HUES64 (cell line): ENCODE measurements at regions not wholly inside any gene's neighbourhood (a gene's known extent, or its start where the extent isn't known, plus 50 kb on each side); places are given as distances from the start of the nearest gene placed in this dataset.
"Not testable (repeated sequence)": the region's sequence is repeated elsewhere in the genome, so short reads cannot be mapped to it uniquely, and the experiment has no call there.

Source experiments
- H3K27ac ChIP-seq: 2 replicates; pipeline ENCODE4 v1.7.0; 2013; ENCODE audit warnings: low read depth, low read length, inconsistent platforms
- H3K27me3 ChIP-seq: 2 replicates; pipeline ENCODE4 v1.6.1; 2013; ENCODE audit warnings: mild to moderate bottlenecking, low read length; ENCODE audit not compliant: insufficient read depth
- H3K36me3 ChIP-seq: 2 replicates; pipeline ENCODE4 v1.6.1; 2013; ENCODE audit warnings: mild to moderate bottlenecking, low read length; ENCODE audit not compliant: insufficient read depth
- H3K4me1 ChIP-seq: 2 replicates; pipeline ENCODE4 v1.6.1; 2013; ENCODE audit warnings: mild to moderate bottlenecking, low read length, moderate library complexity; ENCODE audit not compliant: insufficient read depth
- H3K4me3 ChIP-seq: 2 replicates; pipeline ENCODE4 v1.5.1; 2013; ENCODE audit warnings: mild to moderate bottlenecking, low read length, moderate library complexity
- H3K9ac ChIP-seq: 2 replicates; pipeline ENCODE4 v1.6.1; 2013; ENCODE audit warnings: mild to moderate bottlenecking, low read depth, low read length
- H3K9me3 ChIP-seq: 2 replicates; pipeline ENCODE4 v1.6.1; 2013; ENCODE audit warnings: low read depth, low read length; ENCODE audit not compliant: insufficient read depth
- WGBS: fragments of 150-250, 120-280 bp; methylation state at CpG from one replicate; pipeline ENCODE4 v1.1.7; 2013; ENCODE audit warnings: missing lambda C conversion rate; 5-methylcytosine and 5-hydroxymethylcytosine counted together

GRCh38 chr11:96748639-96749370, 359.0 kb downstream of the JRKL start:
- Histone ChIP-seq H3K9me3 (no peaks in the 10 kb centered on the region), H3K27ac (no peak overlapping the region), H3K36me3 (no peaks in the 10 kb centered on the region), H3K4me1 (no peaks in the 10 kb centered on the region), H3K9ac (no peak overlapping the region), H3K4me3 (no peak overlapping the region), H3K27me3 (no peaks in the 10 kb centered on the region)
- 100% methylated on average over 1 of the region's 2 CpGs for WGBS

- H3K27ac ChIP-seq, H3K4me1 ChIP-seq, H3K9me3 ChIP-seq, H3K9ac ChIP-seq, H3K4me3 ChIP-seq, H3K36me3 ChIP-seq, H3K27me3 ChIP-seq: not testable (repeated sequence)
- WGBS = 89% methylated on average over 2 of the region's 2 CpGs
These were observed 362.0 kb downstream of the JRKL start for GRCh38 chr11:96751807-96752206.

- H3K27me3 ChIP-seq = no peaks in the 10 kb centered on the region
- H3K9me3 ChIP-seq = no peaks in the 10 kb centered on the region
- no peak overlapping the region for H3K4me3 ChIP-seq
- no peaks in the 10 kb centered on the region for H3K36me3 ChIP-seq
- no peak overlapping the region for H3K9ac ChIP-seq
- no peaks in the 10 kb centered on the region for H3K4me1 ChIP-seq
- WGBS = 87% methylated on average over 2 of the region's 2 CpGs
- H3K27ac ChIP-seq = no peak overlapping the region
These were observed 362.4 kb downstream of the JRKL start for GRCh38 chr11:96752221-96752620.

GRCh38 chr11:96753997-96754396, 364.2 kb downstream of the JRKL start:
- no peaks in the 10 kb centered on the region for H3K9me3 ChIP-seq
- no peak overlapping the region for H3K4me3 ChIP-seq
- H3K27me3 ChIP-seq = no peaks in the 10 kb centered on the region
- no peaks in the 10 kb centered on the region for H3K36me3 ChIP-seq
- H3K27ac ChIP-seq = no peak overlapping the region
- WGBS = 89% methylated on average over 2 of the region's 2 CpGs
- no peaks in the 10 kb centered on the region for H3K4me1 ChIP-seq
- no peak overlapping the region for H3K9ac ChIP-seq

- Histone ChIP-seq H3K27ac (no peak overlapping the region), H3K9ac (no peak overlapping the region), H3K4me1 (no peaks in the 10 kb centered on the region), H3K27me3 (no peaks in the 10 kb centered on the region), H3K36me3 (no peaks in the 10 kb centered on the region), H3K4me3 (no peak overlapping the region), H3K9me3 (no peaks in the 10 kb centered on the region)
- 96% methylated on average over 2 of the region's 2 CpGs for WGBS
These were observed 365.4 kb downstream of the JRKL start for GRCh38 chr11:96755209-96755608.

GRCh38 chr11:96755752-96756151, 365.9 kb downstream of the JRKL start:
- 94% methylated on average over 7 of the region's 8 CpGs for WGBS

GRCh38 chr11:96758957-96759356, 369.1 kb downstream of the JRKL start:
- Histone ChIP-seq H3K4me1 (no peaks in the 10 kb centered on the region), H3K9me3 (no peaks in the 10 kb centered on the region), H3K27ac (no peak overlapping the region), H3K36me3 (no peaks in the 10 kb centered on the region), H3K4me3 (no peak overlapping the region), H3K9ac (no peak overlapping the region), H3K27me3 (no peaks in the 10 kb centered on the region)
- 100% methylated on average over 1 of the region's 1 CpG for WGBS

More at GRCh38 chr11:96755752-96756151, 365.9 kb downstream of the JRKL start:
- Histone ChIP-seq H3K9ac (no peak overlapping the region), H3K36me3 (no peaks in the 10 kb centered on the region), H3K27me3 (no peaks in the 10 kb centered on the region), H3K4me3 (no peak overlapping the region), H3K4me1 (no peaks in the 10 kb centered on the region), H3K27ac (no peak overlapping the region), H3K9me3 (no peaks in the 10 kb centered on the region)

- H3K9me3 ChIP-seq = no peaks in the 10 kb centered on the region
- no peak overlapping the region for H3K27ac ChIP-seq
- WGBS = 77% methylated on average over 1 of the region's 2 CpGs
- no peaks in the 10 kb centered on the region for H3K27me3 ChIP-seq
- H3K4me1 ChIP-seq = no peaks in the 10 kb centered on the region
- no peaks in the 10 kb centered on the region for H3K36me3 ChIP-seq
- H3K4me3 ChIP-seq = no peak overlapping the region
- H3K9ac ChIP-seq = no peak overlapping the region
These were observed 370.5 kb downstream of the JRKL start for GRCh38 chr11:96760306-96760705.

- H3K9me3 ChIP-seq = no peaks in the 10 kb centered on the region
These were observed 371.0 kb downstream of the JRKL start for GRCh38 chr11:96760815-96761214.

GRCh38 chr11:96761451-96761850, 371.6 kb downstream of the JRKL start:
- Histone ChIP-seq H3K27ac (no peak overlapping the region), H3K36me3 (no peaks in the 10 kb centered on the region), H3K9ac (no peak overlapping the region), H3K9me3 (no peaks in the 10 kb centered on the region), H3K27me3 (no peaks in the 10 kb centered on the region), H3K4me3 (no peak overlapping the region), H3K4me1 (no peaks in the 10 kb centered on the region)
- 92% methylated on average over 1 of the region's 1 CpG for WGBS

More at GRCh38 chr11:96760815-96761214, 371.0 kb downstream of the JRKL start:
- H3K36me3 ChIP-seq = no peaks in the 10 kb centered on the region
- no peak overlapping the region for H3K4me3 ChIP-seq
- no peak overlapping the region for H3K9ac ChIP-seq
- no peaks in the 10 kb centered on the region for H3K27me3 ChIP-seq
- no peak overlapping the region for H3K27ac ChIP-seq
- no peaks in the 10 kb centered on the region for H3K4me1 ChIP-seq

GRCh38 chr11:96763244-96763643, 373.4 kb downstream of the JRKL start:
- Histone ChIP-seq H3K27me3 (no peaks in the 10 kb centered on the region), H3K4me3 (no peak overlapping the region), H3K9me3 (no peaks in the 10 kb centered on the region), H3K36me3 (no peaks in the 10 kb centered on the region), H3K9ac (no peak overlapping the region), H3K27ac (no peak overlapping the region), H3K4me1 (no peaks in the 10 kb centered on the region)
- 98% methylated on average over 3 of the region's 3 CpGs for WGBS

- Histone ChIP-seq H3K27ac (no peak overlapping the region), H3K4me3 (no peak overlapping the region), H3K9me3 (no peaks in the 10 kb centered on the region), H3K9ac (no peak overlapping the region), H3K4me1 (no peaks in the 10 kb centered on the region), H3K27me3 (no peaks in the 10 kb centered on the region), H3K36me3 (no peaks in the 10 kb centered on the region)
These were observed 388.5 kb downstream of the JRKL start for GRCh38 chr11:96778272-96778671.
